GOT3 (cell line): ENCODE measurements at regions not wholly inside any gene's neighbourhood (a gene's known extent, or its start where the extent isn't known, plus 50 kb on each side); places are given as distances from the start of the nearest gene placed in this dataset.
"Not testable (repeated sequence)": the region's sequence is repeated elsewhere in the genome, so short reads cannot be mapped to it uniquely, and the experiment has no call there.

ENCODE experiments used
- DNase-seq: peaks from one replicate; lab custom pipeline; 2025; ENCODE audit warnings: mixed read lengths; lab: John Stamatoyannopoulos, UW

DNA sequence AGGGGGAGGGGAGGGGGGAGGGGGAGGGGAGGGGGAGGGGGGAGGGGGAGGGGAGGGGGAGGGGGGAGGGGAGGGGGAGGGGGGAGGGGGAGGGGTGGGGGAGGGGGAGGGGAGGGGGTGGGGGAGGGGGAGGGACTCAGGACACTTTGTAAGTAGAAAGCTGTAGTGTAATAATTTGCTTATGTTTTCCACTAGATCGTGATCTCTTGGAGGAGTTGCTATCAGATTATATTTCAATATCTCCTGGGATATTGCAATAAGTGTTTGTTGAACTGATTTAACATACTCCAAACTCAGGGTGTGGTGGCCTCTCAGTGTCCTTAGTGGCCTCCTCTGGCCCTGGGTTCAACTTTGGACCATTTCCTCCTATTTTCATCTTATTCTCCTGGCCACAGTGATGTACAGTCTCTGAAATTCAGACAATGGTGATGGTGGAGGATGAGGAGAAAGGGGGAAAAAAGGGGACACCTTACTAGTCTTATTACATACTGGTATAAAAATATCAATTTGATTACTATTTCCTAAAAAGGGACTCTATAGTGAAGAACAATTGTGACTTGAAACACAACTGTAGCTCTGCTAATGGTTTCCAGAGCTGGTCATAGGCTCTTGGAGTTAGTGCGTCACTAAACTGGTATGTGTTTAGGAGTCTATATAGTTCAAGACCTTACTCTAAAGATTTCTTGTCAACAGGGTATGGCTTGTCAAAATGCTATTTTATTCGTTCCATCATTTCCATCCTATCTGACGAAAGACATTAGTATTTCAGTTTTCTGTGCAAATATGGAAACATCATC, 89.6 kb downstream of the DDX1 start:
- DNase-seq, result no peak

DNA sequence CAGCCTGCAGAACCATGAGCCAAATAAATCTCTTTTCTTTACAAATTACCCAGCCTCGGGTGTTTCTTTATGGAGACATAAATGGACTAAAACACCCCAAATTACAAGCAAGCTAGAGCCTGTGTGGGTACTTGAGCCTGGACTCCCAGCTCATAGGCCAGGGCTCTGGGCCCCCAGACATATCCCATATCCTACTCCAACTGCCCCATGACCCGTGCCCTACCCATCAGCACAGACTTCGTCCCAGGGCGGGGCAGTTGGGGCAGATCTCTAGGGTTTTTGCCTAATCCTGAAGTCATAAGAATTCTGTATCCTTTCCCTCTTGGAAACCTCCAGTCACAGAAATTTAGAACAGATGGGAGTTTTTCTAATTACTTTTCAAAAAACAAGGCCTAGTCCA, 90.7 kb downstream of the DDX1 start:
- no peak for DNase-seq

GRCh38 chr2:15684161-15685039, 92.7 kb downstream of the DDX1 start:
- DNase-seq, result no peak

- no peak for DNase-seq
Observed at GRCh38 chr2:15685143-15685542, 93.5 kb downstream of the DDX1 start.

- no peak for DNase-seq
Observed at GRCh38 chr2:15686643-15687042, 95.0 kb downstream of the DDX1 start.

DNA sequence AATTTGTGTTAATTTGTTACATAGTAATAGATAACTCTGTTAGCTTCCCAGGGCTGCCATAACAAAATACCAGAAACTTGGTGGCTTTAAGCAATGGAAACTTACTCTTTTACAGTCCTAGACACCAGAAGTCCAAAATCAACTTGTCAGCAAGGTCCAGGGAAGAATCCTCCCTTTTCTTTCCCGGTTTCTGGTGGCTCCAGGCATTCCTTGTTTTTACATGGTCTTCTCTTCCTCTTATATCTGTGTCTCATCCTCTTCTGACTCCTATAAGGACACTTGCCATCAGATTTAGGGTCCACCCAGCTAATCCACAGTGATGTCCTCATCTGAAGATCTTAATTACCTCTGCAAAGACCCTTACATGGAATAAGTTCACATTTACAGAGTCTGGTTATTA, 95.6 kb downstream of the DDX1 start:
- DNase-seq, result no peak

DNA sequence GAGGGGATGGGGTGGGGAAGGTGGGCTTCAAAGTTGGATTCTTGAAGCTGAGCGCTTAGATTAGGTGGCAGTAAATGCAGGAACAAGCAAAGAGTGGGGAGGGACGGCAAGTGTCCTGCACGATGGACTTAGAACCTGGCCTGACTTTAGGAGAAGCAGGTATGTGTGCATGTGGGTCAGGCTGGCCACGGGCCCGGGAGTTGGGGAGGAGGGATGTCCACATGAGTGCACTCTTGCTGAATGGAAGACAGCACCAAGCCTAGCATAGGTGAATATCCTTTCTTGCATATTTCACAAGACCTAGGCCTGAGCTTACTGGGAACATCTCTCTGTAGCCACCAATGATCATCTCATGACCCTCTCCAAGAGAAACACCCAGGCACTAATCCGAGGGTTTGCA, 96.1 kb downstream of the DDX1 start:
- no peak for DNase-seq

DNA sequence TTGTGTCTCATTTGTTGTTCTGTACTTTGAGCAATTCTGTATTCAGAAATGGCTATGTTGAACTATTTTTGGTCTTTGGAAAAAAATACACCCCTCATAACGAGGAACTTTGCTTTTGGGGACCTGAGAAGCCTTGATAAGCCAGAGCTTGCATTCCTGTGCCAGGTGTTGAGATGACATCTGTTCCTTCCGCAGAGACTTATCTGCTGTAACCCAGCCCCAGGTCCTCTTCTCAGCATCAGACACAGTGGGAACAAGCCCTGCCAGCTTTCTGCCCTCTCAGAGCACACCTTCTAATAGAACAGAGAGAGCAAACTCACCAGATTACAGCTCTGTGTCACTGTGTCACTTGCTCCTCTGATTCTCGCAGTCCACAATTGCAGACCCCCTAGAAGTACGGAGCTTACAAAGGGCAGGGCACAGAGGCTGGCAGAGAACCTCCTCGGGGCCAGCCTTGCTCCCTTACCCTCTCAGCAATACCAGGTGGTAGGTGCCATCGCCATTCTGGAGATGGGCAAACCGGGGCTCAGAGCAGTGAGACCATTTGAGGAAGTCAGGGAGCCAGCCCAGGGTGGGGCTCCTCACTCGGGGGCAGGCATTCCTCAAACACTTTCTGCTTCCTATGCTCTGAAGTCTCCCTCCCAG, 97.4 kb downstream of the DDX1 start:
- no peak for DNase-seq

GRCh38 chr2:15689654-15690053, 98.0 kb downstream of the DDX1 start:
- no peak for DNase-seq

- no peak for DNase-seq
Observed at GRCh38 chr2:15691586-15692310, 100.1 kb downstream of the DDX1 start.

DNA sequence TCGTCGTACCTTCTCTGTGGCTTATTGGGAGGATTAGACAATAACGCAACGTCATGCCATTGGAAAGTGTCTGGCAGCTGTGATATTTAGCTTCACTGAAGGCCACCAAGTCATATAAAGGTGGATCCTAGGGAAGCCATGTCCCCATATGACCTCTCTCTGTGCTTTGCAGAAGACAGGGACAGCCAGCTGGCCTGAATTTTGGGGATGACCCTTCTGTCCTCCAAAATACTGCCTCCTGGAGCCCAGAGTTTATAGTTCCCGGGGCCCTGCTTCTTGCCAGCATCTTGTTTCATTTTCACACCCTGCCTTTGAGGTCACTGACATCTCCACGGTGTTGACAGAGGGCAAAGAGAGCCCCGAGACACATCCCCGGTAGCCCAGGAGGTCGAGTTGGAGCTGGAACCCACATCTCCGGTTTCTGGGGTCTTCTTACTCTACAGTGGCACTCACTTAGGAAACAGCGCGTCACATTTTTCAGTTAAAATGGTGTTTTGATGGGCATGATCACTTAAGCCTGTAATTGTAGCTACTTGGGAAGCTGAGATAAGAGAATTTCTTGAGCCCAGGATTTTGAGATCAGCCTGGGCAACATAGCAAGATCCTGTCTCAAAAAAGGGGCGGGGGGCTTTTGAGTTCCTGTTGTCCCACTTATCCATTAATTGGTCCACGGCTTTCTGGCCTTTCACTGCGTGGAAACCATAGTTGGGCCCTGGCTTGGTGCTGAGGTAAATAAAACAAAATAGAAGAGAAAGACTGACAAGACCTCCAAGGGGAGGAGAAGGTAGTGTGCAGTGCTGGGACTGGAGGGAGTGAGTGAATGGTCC, 101.1 kb downstream of the DDX1 start:
- DNase-seq, result no peak

GRCh38 chr2:15693382-15693781, 101.7 kb downstream of the DDX1 start:
- no peak for DNase-seq

GRCh38 chr2:15693926-15694588, 102.4 kb downstream of the DDX1 start:
- no peak for DNase-seq

- DNase-seq, result no peak
Observed at GRCh38 chr2:15694589-15694986, 102.9 kb downstream of the DDX1 start.

DNA sequence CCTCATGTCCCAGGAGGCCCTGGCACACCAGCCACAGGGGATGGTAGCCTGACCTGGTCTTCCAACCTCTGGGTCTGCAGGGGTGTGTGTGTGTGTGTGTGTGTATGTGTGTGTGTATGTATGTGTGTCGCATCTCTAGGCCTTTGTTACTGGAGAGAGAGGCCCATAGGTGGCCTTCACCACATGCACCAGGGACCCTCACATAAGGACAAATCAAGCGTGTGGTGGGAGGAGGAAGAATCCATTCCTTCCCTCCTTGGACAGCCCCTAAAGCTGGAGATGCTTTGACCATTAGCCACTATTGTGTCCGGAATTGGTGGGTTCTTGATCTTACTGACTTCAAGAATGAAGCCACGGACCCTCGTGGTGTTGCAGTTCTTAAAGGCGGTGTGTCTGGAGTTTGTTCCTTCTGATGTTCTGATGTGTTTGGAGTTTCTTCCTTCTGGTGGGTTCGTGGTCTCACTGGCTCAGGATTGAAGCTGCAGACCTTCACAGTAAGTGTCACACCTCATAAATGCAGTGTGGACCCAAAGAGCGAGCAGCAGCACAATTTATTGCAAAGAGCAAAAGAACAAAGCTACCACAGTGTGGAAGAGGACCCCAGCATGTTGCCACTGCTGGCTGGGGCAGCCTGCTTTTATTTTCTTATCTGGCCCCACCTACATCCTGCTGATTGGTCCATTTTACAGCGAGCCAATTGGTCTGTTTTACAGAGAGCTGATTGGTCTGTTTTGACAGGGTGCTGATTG, 104.1 kb downstream of the DDX1 start:
- no peak for DNase-seq

DNA sequence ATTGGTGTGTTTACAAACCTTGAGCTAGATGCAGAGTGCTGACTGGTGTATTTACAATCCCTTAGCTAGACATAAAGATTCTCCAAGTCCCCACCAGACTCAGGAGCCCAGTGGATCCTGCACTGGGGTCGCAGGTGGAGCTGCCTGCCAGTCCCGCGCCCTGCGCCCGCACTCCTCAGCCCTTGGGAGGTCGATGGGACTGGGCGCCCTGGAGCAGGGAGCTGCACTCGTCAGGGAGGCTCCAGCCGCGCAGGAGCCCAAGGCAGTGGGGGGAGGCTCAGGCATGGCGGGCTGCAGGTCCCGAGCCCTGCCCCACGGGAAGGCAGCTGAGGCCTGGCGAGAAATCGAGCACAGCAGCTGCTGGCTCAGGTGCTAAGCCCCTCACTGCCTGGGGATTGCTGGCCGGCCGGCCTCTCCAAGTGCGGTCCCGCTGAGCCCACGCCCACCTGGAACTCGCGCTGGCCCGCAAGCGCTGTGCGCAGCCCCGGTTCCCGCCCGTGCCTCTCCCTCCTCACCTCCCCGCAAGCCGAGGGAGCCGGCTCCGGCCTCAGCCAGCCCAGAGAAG, 105.0 kb downstream of the DDX1 start:
- DNase-seq, result not testable (repeated sequence)

- DNase-seq, result no peak
Observed at GRCh38 chr2:15700131-15700530, 108.5 kb downstream of the DDX1 start.

GRCh38 chr2:15700599-15701340, 109.1 kb downstream of the DDX1 start:
- no peak for DNase-seq
